HG03432 (cell line): ENCODE measurements at regions not wholly inside any gene's neighbourhood (a gene's known extent, or its start where the extent isn't known, plus 50 kb on each side); places are given as distances from the start of the nearest gene placed in this dataset.

ENCODE experiments used
- ATAC-seq: cut with Tn5 transposase; IDR thresholded peaks from one replicate; pipeline ENCODE4 v1.9.1; 2021; ENCODE audit warnings: mild to moderate bottlenecking, moderate library complexity; ENCODE audit not compliant: unreplicated experiment

DNA sequence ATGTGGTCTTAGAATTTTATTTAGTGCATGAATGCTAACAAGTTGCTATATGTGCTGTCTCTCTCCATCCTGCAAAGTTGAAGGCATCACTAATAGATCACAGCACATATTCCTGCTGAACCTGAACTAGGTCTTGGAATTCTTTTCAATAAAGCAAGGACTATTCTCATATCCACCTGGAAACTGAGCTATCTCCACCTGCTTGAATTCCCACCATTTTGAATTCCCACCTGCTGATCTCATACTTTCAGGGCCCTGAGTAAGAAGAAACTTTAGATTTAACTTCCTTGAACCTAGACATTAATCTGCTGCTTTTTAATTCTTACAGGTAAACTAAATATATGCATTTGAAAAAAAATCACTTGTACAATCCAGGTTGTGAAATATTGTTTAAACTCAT is 445.3 kb upstream of the CCL2 start:
- ATAC-seq: no peak

GRCh38 chr17:33811004-33811760 is 443.9 kb upstream of the CCL2 start:
- ATAC-seq: no peak

- ATAC-seq: no peak
Observed at GRCh38 chr17:33811984-33812577, 443.0 kb upstream of the CCL2 start.

- no peak for ATAC-seq
Observed at GRCh38 chr17:33814852-33815251, 440.2 kb upstream of the CCL2 start.

DNA sequence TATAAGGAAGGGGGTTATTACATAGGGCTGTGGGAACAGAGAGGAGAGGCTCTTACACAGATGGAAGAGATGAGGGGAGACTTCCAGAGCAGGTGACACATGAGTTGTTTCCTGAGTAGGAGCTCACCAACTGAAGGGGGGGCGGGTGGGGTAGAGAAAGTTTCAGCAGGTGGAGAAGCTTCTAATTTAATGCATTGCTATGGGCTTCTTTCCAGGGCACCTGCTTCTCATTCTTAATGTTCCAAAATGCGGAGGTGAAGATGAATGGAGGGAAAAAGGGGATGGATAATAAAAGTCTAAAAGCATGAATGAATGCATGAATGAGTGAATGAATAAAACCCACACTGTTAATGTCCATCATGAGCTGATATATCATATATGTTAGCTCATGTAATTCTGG is 439.0 kb upstream of the CCL2 start:
- ATAC-seq: no peak

GRCh38 chr17:33816842-33817617 is 438.1 kb upstream of the CCL2 start:
- no peak for ATAC-seq

DNA sequence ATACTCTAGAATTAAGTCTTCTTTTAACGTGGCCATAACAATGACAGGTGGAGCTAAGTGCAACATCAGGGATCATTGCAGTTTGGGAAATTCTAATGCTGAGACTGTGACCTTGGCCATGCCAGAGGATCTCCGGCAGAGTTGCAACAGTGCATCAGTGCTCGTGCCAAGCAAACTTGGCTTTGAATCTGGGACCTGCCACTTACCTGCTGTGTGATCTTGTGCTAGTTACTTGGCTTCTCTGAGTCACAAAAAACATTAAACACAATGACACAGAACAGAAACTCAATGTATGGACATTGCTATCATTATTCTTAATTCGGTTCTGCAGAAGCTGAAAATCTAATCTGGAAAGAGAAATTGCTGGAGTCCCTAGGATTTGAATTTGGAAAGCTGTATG is 435.5 kb upstream of the CCL2 start:
- ATAC-seq: no peak

- no peak for ATAC-seq
Observed at GRCh38 chr17:33832262-33832661, 422.8 kb upstream of the CCL2 start.

GRCh38 chr17:33837281-33837680 is 417.8 kb upstream of the CCL2 start:
- ATAC-seq: no peak

DNA sequence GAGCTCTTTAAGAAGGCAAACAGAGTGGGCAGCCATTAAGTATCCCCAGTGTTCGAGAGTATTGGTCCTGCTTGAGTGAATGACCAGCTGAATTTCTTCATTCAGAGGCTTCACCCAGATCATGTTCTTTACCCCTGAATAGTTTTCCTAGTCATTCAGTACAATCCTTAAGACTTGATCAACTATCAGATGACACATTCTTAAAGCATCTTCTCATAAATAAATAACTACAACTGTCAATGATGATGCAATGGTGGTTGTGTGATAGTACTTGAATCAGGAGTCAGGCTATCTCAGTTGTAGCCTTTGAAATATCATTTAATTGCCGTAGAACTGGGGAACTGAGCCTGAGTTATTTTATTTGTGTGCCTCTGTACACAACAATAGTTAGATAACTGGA is 416.8 kb upstream of the CCL2 start:
- ATAC-seq: no peak

GRCh38 chr17:33847900-33848299 is 407.2 kb upstream of the CCL2 start:
- no peak for ATAC-seq

DNA sequence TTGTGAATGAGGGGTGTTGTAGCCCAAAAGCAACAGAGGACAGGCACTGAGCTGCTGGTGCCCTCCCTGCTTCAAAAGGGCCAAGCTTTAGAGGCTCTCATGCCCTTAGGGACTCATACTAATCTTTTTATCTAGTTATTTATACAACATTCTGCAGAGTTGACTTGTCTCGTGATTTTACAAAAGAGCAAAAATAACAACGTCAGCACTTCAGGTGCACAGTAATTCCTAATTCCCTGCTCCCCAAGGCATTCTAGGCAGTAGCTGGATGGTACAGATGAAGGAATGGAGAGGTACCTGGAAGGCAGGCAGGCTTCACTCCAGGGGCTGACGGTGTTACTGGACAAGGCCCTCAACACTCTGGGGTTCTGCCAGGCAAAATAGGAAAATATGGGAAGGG is 406.7 kb upstream of the CCL2 start:
- no peak for ATAC-seq

DNA sequence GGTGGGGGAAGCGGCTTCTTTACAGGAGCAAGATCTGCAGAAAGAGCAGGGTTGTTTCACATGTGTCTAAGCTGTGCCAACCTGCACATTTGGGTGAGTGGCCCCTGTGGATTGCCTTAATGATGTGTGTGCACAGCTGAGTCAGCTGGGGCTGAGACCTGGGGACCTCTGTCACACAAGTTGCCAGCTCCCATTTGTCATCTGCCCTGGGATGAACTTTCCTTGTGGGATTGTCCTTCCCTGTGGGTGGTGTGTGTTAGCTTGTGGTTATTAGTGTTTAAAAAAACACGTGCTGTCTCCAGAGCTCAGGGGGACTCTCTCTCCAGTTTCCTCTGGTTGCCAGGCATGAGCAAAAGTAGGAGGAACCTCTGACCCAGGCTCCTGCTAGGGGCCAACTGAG is 400.5 kb upstream of the CCL2 start:
- ATAC-seq: no peak

DNA sequence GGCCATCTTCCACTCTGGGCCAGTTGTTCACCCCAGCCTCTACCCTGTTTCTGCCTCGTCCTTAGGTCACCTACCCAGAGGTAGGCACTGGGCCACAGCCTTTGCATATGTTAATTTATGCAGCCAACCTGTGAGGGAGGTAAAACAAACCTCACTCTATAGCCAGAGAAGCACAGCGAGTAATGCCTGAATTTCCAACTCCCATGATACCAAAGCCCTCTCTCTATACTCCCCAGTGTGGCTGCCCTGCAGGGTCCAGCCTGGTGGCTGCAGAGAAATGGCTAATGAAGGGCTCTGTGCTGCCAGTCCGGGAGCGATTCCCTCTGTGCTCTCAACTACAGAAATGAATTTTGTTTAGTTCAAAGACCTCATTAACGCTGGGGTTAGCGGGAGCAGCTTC is 397.0 kb upstream of the CCL2 start:
- no peak for ATAC-seq

GRCh38 chr17:33858682-33859081 is 396.4 kb upstream of the CCL2 start:
- ATAC-seq: no peak

GRCh38 chr17:33862772-33863602 is 392.1 kb upstream of the CCL2 start:
- ATAC-seq: no peak

GRCh38 chr17:33864758-33865229 is 390.3 kb upstream of the CCL2 start:
- ATAC-seq: no peak

DNA sequence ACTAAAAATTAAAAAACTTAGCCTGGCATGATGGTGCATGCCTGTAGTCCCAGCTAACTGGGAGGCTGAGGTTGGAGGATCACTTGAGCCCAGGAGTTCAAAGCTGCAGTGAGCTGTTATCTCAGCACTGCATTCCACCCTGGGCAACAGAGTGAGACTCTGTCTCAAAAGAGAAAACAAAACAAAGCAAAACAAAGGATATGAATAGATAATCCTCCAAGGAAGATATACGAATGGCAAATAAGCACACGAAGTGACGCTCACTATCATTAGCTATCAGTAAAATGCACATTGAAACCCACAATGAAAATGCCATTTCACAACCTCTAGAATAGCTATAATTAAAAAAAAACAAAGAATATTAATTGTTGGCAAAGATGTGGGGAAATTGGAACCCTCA is 386.2 kb upstream of the CCL2 start:
- no peak for ATAC-seq

- no peak for ATAC-seq
Observed at GRCh38 chr17:33870936-33871335, 384.1 kb upstream of the CCL2 start.

GRCh38 chr17:33871720-33872540 is 383.2 kb upstream of the CCL2 start:
- ATAC-seq: no peak
